ENCODE measurements at regions not wholly inside any gene's neighbourhood (a gene's known extent, or its start where the extent isn't known, plus 50 kb on each side); places are given as distances from the start of the nearest gene placed in this dataset.
"Not testable (repeated sequence)": the region's sequence is repeated elsewhere in the genome, so short reads cannot be mapped to it uniquely, and the experiment has no call there.

GRCh38 chr11:57047610-57048009, 58.9 kb downstream of the OR5AK2 start:
- H3K4me3 ChIP-seq = no peak overlapping the region
- 0 out of 2 replicates have a peak, but pooled peaks cover 2% of the 10 kb centered on the region for H3K9me3 ChIP-seq
- H3K36me3 ChIP-seq = no peaks in the 10 kb centered on the region
- DNase-seq = no peak
- no peaks in the 10 kb centered on the region for H3K27me3 ChIP-seq

- H3K9me3 ChIP-seq = no peaks in the 10 kb centered on the region
- H3K4me3 ChIP-seq = no peak overlapping the region
- DNase-seq = no peak
- no peaks in the 10 kb centered on the region for H3K36me3 ChIP-seq
- H3K27me3 ChIP-seq = no peaks in the 10 kb centered on the region
These were observed 61.0 kb downstream of the OR5AK2 start for GRCh38 chr11:57049749-57050148.

GRCh38 chr11:57054817-57055216, 66.1 kb downstream of the OR5AK2 start:
- Histone ChIP-seq H3K9me3 (no peaks in the 10 kb centered on the region), H3K36me3 (no peaks in the 10 kb centered on the region), H3K4me3 (no peak overlapping the region), H3K27me3 (no peaks in the 10 kb centered on the region)
- DNase-seq = no peak

- Histone ChIP-seq H3K9me3 (no peaks in the 10 kb centered on the region), H3K4me3 (no peak overlapping the region), H3K27me3 (no peaks in the 10 kb centered on the region), H3K36me3 (no peaks in the 10 kb centered on the region)
- no peak for DNase-seq
These were observed 67.0 kb downstream of the OR5AK2 start for GRCh38 chr11:57055744-57056143.

GRCh38 chr11:57056735-57057134, 68.0 kb downstream of the OR5AK2 start:
- no peaks in the 10 kb centered on the region for H3K27me3 ChIP-seq
- H3K36me3 ChIP-seq = no peaks in the 10 kb centered on the region
- no peak overlapping the region for H3K4me3 ChIP-seq
- DNase-seq = no peak
- H3K9me3 ChIP-seq = no peaks in the 10 kb centered on the region; the same call in 1 of the 2 replicates

- Histone ChIP-seq H3K4me3 (no peak overlapping the region), H3K9me3 (no peaks in the 10 kb centered on the region; the same call in none of the 2 replicates), H3K36me3 (no peaks in the 10 kb centered on the region), H3K27me3 (no peaks in the 10 kb centered on the region)
- DNase-seq = no peak
These were observed 68.8 kb downstream of the OR5AK2 start for GRCh38 chr11:57057561-57057960.

GRCh38 chr11:57062957-57063356, 74.2 kb downstream of the OR5AK2 start:
- DNase-seq, H3K4me3 ChIP-seq, H3K27me3 ChIP-seq, H3K9me3 ChIP-seq, H3K36me3 ChIP-seq: not testable (repeated sequence)

GRCh38 chr11:57069942-57070341, 81.2 kb downstream of the OR5AK2 start:
- Histone ChIP-seq H3K9me3 (no peaks in the 10 kb centered on the region), H3K4me3 (no peak overlapping the region), H3K27me3 (no peaks in the 10 kb centered on the region), H3K36me3 (no peaks in the 10 kb centered on the region)
- no peak for DNase-seq

- Histone ChIP-seq H3K27me3 (no peaks in the 10 kb centered on the region), H3K36me3 (no peaks in the 10 kb centered on the region), H3K9me3 (no peaks in the 10 kb centered on the region), H3K4me3 (no peak overlapping the region)
- DNase-seq = peak; percentile 3
These were observed 83.1 kb downstream of the OR5AK2 start for GRCh38 chr11:57071829-57072228.

- DNase-seq = peak; percentile 40
- H3K27me3 ChIP-seq = no peaks in the 10 kb centered on the region
- no peaks in the 10 kb centered on the region for H3K36me3 ChIP-seq
- H3K4me3 ChIP-seq = no peak overlapping the region
- no peaks in the 10 kb centered on the region for H3K9me3 ChIP-seq
These were observed 83.9 kb downstream of the OR5AK2 start for GRCh38 chr11:57072640-57073039.

GRCh38 chr11:57073128-57073527, 84.4 kb downstream of the OR5AK2 start:
- Histone ChIP-seq H3K4me3 (no peak overlapping the region), H3K27me3 (no peaks in the 10 kb centered on the region), H3K36me3 (no peaks in the 10 kb centered on the region), H3K9me3 (no peaks in the 10 kb centered on the region)
- DNase-seq = no peak

- Histone ChIP-seq H3K27me3 (no peaks in the 10 kb centered on the region), H3K4me3 (no peak overlapping the region), H3K9me3 (no peaks in the 10 kb centered on the region), H3K36me3 (no peaks in the 10 kb centered on the region)
- DNase-seq = no peak
These were observed 92.6 kb downstream of the OR5AK2 start for GRCh38 chr11:57081356-57081755.

GRCh38 chr11:57082125-57082524, 93.4 kb downstream of the OR5AK2 start:
- H3K27me3 ChIP-seq = no peaks in the 10 kb centered on the region
- DNase-seq = no peak
- H3K36me3 ChIP-seq = no peaks in the 10 kb centered on the region
- H3K4me3 ChIP-seq = no peak overlapping the region
- no peaks in the 10 kb centered on the region for H3K9me3 ChIP-seq

- no peak overlapping the region for H3K4me3 ChIP-seq
These were observed 95.1 kb downstream of the OR5AK2 start for GRCh38 chr11:57083641-57084385.

GRCh38 chr11:57085611-57086010, 96.1 kb upstream of the LRRC55 start:
- DNase-seq = no peak

More at GRCh38 chr11:57083641-57084385, 95.1 kb downstream of the OR5AK2 start:
- no peak for DNase-seq
- H3K9me3 ChIP-seq = no peaks in the 10 kb centered on the region
- H3K27me3 ChIP-seq = no peaks in the 10 kb centered on the region; the same call in none of the 2 replicates
- no peaks in the 10 kb centered on the region for H3K36me3 ChIP-seq

GRCh38 chr11:57087991-57088390, 93.8 kb upstream of the LRRC55 start:
- no peak for DNase-seq
- H3K27me3 ChIP-seq = peaks cover 5% of the 10 kb centered on the region
- no peaks in the 10 kb centered on the region for H3K36me3 ChIP-seq
- no peaks in the 10 kb centered on the region for H3K9me3 ChIP-seq
- no peak overlapping the region for H3K4me3 ChIP-seq

More at GRCh38 chr11:57085611-57086010, 96.1 kb upstream of the LRRC55 start:
- H3K4me3 ChIP-seq = no peak overlapping the region
- H3K27me3 ChIP-seq = peaks cover 5% of the 10 kb centered on the region
- no peaks in the 10 kb centered on the region for H3K36me3 ChIP-seq
- H3K9me3 ChIP-seq = no peaks in the 10 kb centered on the region

GRCh38 chr11:57092028-57092698, 89.6 kb upstream of the LRRC55 start:
- no peak for DNase-seq
- Histone ChIP-seq H3K4me3 (no peak overlapping the region), H3K9me3 (no peaks in the 10 kb centered on the region), H3K27me3 (peaks cover 5% of the 10 kb centered on the region), H3K36me3 (no peaks in the 10 kb centered on the region)
